ENCODE measurements at regions not wholly inside any gene's neighbourhood (a gene's known extent, or its start where the extent isn't known, plus 50 kb on each side); places are given as distances from the start of the nearest gene placed in this dataset.

DNA sequence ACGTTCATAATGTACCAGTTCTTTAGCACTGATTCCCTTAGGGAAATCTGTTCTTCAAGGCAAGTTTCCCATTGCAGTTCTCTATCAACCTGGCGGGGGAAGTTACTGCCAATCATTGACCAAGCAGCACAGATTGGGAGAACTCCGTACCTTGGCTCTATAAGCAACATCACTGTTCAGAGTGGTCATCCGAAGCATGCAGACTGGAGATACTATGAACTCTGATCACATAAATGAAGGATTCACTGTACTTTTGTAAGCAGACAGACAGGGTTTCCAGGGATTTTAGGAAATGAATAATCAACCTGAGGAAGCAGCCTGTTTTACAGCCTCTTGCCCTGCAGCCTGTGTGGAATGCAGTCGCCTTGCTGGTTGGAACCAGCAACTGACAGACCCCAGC lies 63.8 kb upstream of the WWC2 start (continued):
- TF ChIP-seq HOXA7 (CRISPR knock-in tag; IDR thresholded peaks at IDR 0.05) (no peak), FOSL2 (IDR thresholded peaks at IDR 0.05) (no peak), FOSL2 (CRISPR knock-in tag; IDR thresholded peaks at IDR 0.05) (no peak), MYC (IDR thresholded peaks at IDR 0.05; ENCODE audit: borderline replicate concordance, low read length) (no peak)

DNA sequence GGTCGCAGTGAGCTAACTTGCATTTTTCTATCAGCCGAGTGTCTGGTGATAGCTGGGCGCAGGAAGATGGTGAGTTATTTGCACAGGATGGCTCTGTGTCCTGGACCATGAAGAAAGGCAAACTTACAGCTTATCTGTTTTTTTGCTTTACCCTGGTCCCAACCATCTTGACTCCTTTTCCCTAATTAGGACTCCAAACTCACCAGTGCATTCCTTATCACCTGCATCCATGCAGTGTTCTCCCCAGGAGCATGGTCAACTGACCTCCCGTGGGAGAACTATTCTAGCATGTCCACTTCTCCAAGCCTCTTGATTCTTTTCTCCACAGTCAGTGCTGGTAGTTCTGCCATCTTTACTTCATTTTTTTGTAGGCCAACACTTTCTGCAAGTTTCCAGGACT lies 68.2 kb upstream of the WWC2 start:
- TF ChIP-seq, protein P1, sequence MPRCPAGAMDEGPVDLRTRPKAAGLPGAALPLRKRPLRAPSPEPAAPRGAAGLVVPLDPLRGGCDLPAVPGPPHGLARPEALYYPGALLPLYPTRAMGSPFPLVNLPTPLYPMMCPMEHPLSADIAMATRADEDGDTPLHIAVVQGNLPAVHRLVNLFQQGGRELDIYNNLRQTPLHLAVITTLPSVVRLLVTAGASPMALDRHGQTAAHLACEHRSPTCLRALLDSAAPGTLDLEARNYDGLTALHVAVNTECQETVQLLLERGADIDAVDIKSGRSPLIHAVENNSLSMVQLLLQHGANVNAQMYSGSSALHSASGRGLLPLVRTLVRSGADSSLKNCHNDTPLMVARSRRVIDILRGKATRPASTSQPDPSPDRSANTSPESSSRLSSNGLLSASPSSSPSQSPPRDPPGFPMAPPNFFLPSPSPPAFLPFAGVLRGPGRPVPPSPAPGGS (IDR thresholded peaks at IDR 0.05): no peak
- no peak for TF ChIP-seq ZC3H11A (IDR thresholded peaks at IDR 0.05)
- TF ChIP-seq ZNF302 (CRISPR knock-in tag; IDR thresholded peaks at IDR 0.05): no peak
- TF ChIP-seq POLR2AphosphoS2 (conservative IDR thresholded peaks at IDR 0.05; ENCODE audit: low read length): no peak
- TF ChIP-seq ATOH8 (CRISPR knock-in tag; IDR thresholded peaks at IDR 0.05; ENCODE audit: low read depth): no peak
- TF ChIP-seq POLR2A (IDR thresholded peaks at IDR 0.05; ENCODE audit: low read length): no peak
- no peak for TF ChIP-seq EHF (CRISPR knock-in tag; IDR thresholded peaks at IDR 0.05)
- no peak for TF ChIP-seq TFCP2L1 (CRISPR knock-in tag; IDR thresholded peaks at IDR 0.05)
- Histone ChIP-seq H3K4me2 (no peak overlapping the region), H3K4me3 (no peak overlapping the region), H3K27ac (no peak overlapping the region), H3K4me1 (no peaks in the 10 kb centered on the region), H3K9me3 (no peaks in the 10 kb centered on the region)
- WGBS (ENCODE audit: missing lambda C conversion rate): 32% methylated on average over 4 of the region's 4 CpGs
- ChIA-PET CTCF (interaction anchor here (1.1 to 1.4 kb wide), 2 partner anchors 43 to 231 kb away, joined by 3 to 4 read pairs; no protein-coding TSS in a partner anchor), POLR2A (no interaction called here)
- FAIRE-seq (no peak), ATAC-seq (no peak), DNase-seq (ENCODE audit: low read depth in 1 of 2, low spot score in 1 of 2) (no peak)

- POLR2A ChIA-PET: no interaction called here
- H3K4me3 ChIP-seq: no peak overlapping the region
- WGBS (ENCODE audit: missing lambda C conversion rate): 0% methylated on average over 1 of the region's 1 CpG
Observed at GRCh38 chr4:183030309-183030708, 68.7 kb upstream of the WWC2 start.

DNA sequence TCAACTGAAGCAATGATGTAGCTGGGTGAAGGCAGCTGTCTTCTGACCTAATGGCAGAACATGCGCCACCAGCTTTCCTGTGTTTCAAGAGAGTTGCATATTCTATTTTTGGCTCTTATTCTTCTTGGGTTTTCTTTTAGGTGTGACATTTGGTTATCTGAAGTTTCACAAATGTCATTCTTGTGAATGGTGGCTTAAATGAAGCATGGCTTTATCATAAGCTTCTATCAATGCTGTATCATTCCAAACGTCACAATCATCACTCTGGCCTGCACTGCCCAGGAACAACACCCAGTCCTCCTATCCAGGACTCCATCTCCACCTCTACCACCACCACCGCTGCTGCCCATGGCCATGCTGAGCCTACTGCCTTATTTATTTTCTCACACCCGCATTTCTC lies 69.7 kb upstream of the WWC2 start:
- 32% methylated on average over 4 of the region's 4 CpGs for WGBS (ENCODE audit: missing lambda C conversion rate)
- H3K9me3 ChIP-seq: no peaks in the 10 kb centered on the region
- ATAC-seq: no peak
- no peak overlapping the region for H3K27ac ChIP-seq
- ChIA-PET CTCF (no interaction called here), POLR2A (no interaction called here)
- no peak for FAIRE-seq
- no peak for DNase-seq (ENCODE audit: low read depth in 1 of 2, low spot score in 1 of 2)
- H3K4me1 ChIP-seq: no peaks in the 10 kb centered on the region
- H3K4me3 ChIP-seq: no peak overlapping the region
- H3K4me2 ChIP-seq: no peak overlapping the region
- TF ChIP-seq CEBPB (IDR thresholded peaks at IDR 0.05): no peak
- no peak for TF ChIP-seq SMC3 (IDR thresholded peaks at IDR 0.05)

More at GRCh38 chr4:183030309-183030708, 68.7 kb upstream of the WWC2 start:
- CTCF ChIA-PET: interaction anchor here (0.6 to 1.1 kb wide), 2 partner anchors 43 to 216 kb away, joined by 3 read pairs; no protein-coding TSS in a partner anchor
- DNase-seq (ENCODE audit: low read depth in 1 of 2, low spot score in 1 of 2): no peak
- Histone ChIP-seq H3K4me2 (no peak overlapping the region), H3K4me1 (no peaks in the 10 kb centered on the region), H3K9me3 (no peaks in the 10 kb centered on the region), H3K27ac (no peak overlapping the region)
- TF ChIP-seq RNF2 (IDR thresholded peaks at IDR 0.05; ENCODE audit: borderline replicate concordance, low read depth) (no peak), CHD4 (IDR thresholded peaks at IDR 0.05; ENCODE audit: borderline replicate concordance) (no peak), BHLHE40 (IDR thresholded peaks at IDR 0.05; ENCODE audit: low read depth, low read length) (no peak), CHD2 (IDR thresholded peaks at IDR 0.05; ENCODE audit: low read length, partially characterized antibody) (no peak), RCOR1 (IDR thresholded peaks at IDR 0.05; ENCODE audit: low read depth, low read length) (no peak)
- TF ChIP-seq, protein P2, sequence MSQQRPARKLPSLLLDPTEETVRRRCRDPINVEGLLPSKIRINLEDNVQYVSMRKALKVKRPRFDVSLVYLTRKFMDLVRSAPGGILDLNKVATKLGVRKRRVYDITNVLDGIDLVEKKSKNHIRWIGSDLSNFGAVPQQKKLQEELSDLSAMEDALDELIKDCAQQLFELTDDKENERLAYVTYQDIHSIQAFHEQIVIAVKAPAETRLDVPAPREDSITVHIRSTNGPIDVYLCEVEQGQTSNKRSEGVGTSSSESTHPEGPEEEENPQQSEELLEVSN (IDR thresholded peaks at IDR 0.05; ENCODE audit: borderline replicate concordance, low read depth): no peak
- FAIRE-seq: no peak
- ATAC-seq: no peak

All from A549 (cell line).